ENCODE measurements at regions not wholly inside any gene's neighbourhood (a gene's known extent, or its start where the extent isn't known, plus 50 kb on each side); places are given as distances from the start of the nearest gene placed in this dataset.

- TF ChIP-seq POU6F1 (CRISPR knock-in tag; IDR thresholded peaks at IDR 0.05; ENCODE audit: borderline replicate concordance, low read depth) (no peak), ZFP30 (CRISPR knock-in tag; IDR thresholded peaks at IDR 0.05) (no peak), ZFP3 (CRISPR knock-in tag; IDR thresholded peaks at IDR 0.05) (no peak), ZC3H10 (CRISPR knock-in tag; IDR thresholded peaks at IDR 0.05) (no peak), RARB (CRISPR knock-in tag; IDR thresholded peaks at IDR 0.05) (no peak), CSDC2 (CRISPR knock-in tag; IDR thresholded peaks at IDR 0.05) (no peak), TOX (CRISPR knock-in tag; IDR thresholded peaks at IDR 0.05; ENCODE audit: borderline replicate concordance) (no peak), PATZ1 (CRISPR knock-in tag; IDR thresholded peaks at IDR 0.05; ENCODE audit: borderline replicate concordance) (no peak), ESRRG (CRISPR knock-in tag; IDR thresholded peaks at IDR 0.05) (no peak)
Measured at GRCh38 chr6:167420177-167420576, 95.3 kb downstream of the TTLL2 start.

Data from SK-N-SH treated with all-trans-retinoic acid at 6 μM for 48 hours (cell line).